Left lung (tissue), 4 donors: ENCODE measurements at regions not wholly inside any gene's neighbourhood (a gene's known extent, or its start where the extent isn't known, plus 50 kb on each side); places are given as distances from the start of the nearest gene placed in this dataset.

Source experiments
- ATAC-seq: fragments of 200-7000 bp; cut with Tn5 transposase; one replicate; pipeline ENCODE4 v1.9.1; 2020; ENCODE audit warnings: moderate library complexity
- DNase-seq, 4 donors: peaks; one replicate each; pipeline ENCODE4 v3.0.0-alpha.2; 2013 to 2020
- H3K27ac ChIP-seq, 2 donors: fragments of 200-600 bp; sonication (generic) in 1 of 2; one replicate each; pipeline versions ENCODE4 v1.5.0 to v1.8.0; 2020 to 2021
- H3K27me3 ChIP-seq, 2 donors: fragments of 200-600 bp; sonication (generic) in 1 of 2; one replicate each; pipeline versions ENCODE4 v1.5.0 to v1.8.0; 2020 to 2021
- H3K36me3 ChIP-seq, 2 donors: fragments of 200-600 bp; sonication (generic) in 1 of 2; one replicate each; pipeline versions ENCODE4 v1.5.0 to v1.8.0; 2020 to 2021
- H3K4me1 ChIP-seq, 2 donors: fragments of 200-600 bp; one replicate each; pipeline ENCODE4 v1.8.0; 2021
- H3K4me3 ChIP-seq, 2 donors: fragments of 200-600 bp; sonication (generic) in 1 of 2; one replicate each; pipeline versions ENCODE4 v1.5.0 to v1.8.0; 2020 to 2021; ENCODE audit warnings: mild to moderate bottlenecking in 1 of 2
- H3K9me3 ChIP-seq, 2 donors: fragments of 200-600 bp; sonication (generic) in 1 of 2; one replicate each; pipeline versions ENCODE4 v1.5.0 to v1.8.0; 2020 to 2021
- CTCF ChIP-seq, 2 donors: fragments of 200-600 bp; sonication (generic) in 1 of 2; IDR thresholded peaks; one replicate each; pipeline versions ENCODE4 v1.5.0 to v1.8.0; 2021; ENCODE audit warnings: antibody characterized with exemption in 2 of 2
- intact Hi-C, 2 donors: fragments of 100-400 bp; cut with DNase I; formaldehyde crosslinking; loops; one replicate each; pipeline versions ENCODE4 v1.11.2 to v1.14.2; 2022
- donor health status: DM: no; HTN: yes; CAD: no.
- donor health status: DM: no; HTN: no; CAD: no.

- no peaks in the 10 kb centered on the region for H3K9me3 ChIP-seq
- no peaks in the 10 kb centered on the region for H3K36me3 ChIP-seq
- no peak for TF ChIP-seq CTCF (IDR thresholded peaks at IDR 0.05)
- ATAC-seq (no peak), DNase-seq (no peak)
- no peak overlapping the region for H3K4me3 ChIP-seq
- intact Hi-C loops: no loop called here
- H3K27ac ChIP-seq: peak overlapping the region in 1 of 2 donors; percentile 31
- peaks cover 0 to 4% of the 10 kb centered on the region in 2 donors for H3K4me1 ChIP-seq
- H3K27me3 ChIP-seq: no peaks in the 10 kb centered on the region
Observed at GRCh38 chr5:96149021-96149420, 187.4 kb upstream of the ELL2 start.

GRCh38 chr5:96148376-96148775, 186.7 kb upstream of the ELL2 start:
- DNase-seq (no peak), ATAC-seq (no peak)
- H3K9me3 ChIP-seq: no peaks in the 10 kb centered on the region
- H3K27ac ChIP-seq: no peak overlapping the region
- H3K4me1 ChIP-seq: peaks cover 0 to 8% of the 10 kb centered on the region in 2 donors
- intact Hi-C loops: no loop called here
- H3K27me3 ChIP-seq: no peaks in the 10 kb centered on the region
- no peaks in the 10 kb centered on the region for H3K36me3 ChIP-seq
- no peak for TF ChIP-seq CTCF (IDR thresholded peaks at IDR 0.05)
- no peak overlapping the region for H3K4me3 ChIP-seq

- Histone ChIP-seq H3K36me3 (no peaks in the 10 kb centered on the region), H3K4me1 (peaks cover 0 to 13% of the 10 kb centered on the region in 2 donors), H3K4me3 (no peak overlapping the region), H3K27me3 (no peaks in the 10 kb centered on the region), H3K27ac (no peak overlapping the region), H3K9me3 (no peaks in the 10 kb centered on the region)
- ATAC-seq (no peak), DNase-seq (no peak)
- TF ChIP-seq CTCF (IDR thresholded peaks at IDR 0.05): no peak
- intact Hi-C loops: no loop called here
Observed at GRCh38 chr5:96147866-96148265, 186.2 kb upstream of the ELL2 start.

GRCh38 chr5:96146675-96147074, 185.0 kb upstream of the ELL2 start:
- no peaks in the 10 kb centered on the region for H3K27me3 ChIP-seq
- no peak overlapping the region for H3K27ac ChIP-seq
- H3K4me3 ChIP-seq: no peak overlapping the region
- H3K4me1 ChIP-seq: peaks cover 0 to 17% of the 10 kb centered on the region in 2 donors
- TF ChIP-seq CTCF (IDR thresholded peaks at IDR 0.05): no peak
- no peaks in the 10 kb centered on the region for H3K36me3 ChIP-seq
- ATAC-seq: peak; percentile 90
- peak in 2 of 4 donors; percentile 8 to 16 for DNase-seq
- intact Hi-C loops: no loop called here
- H3K9me3 ChIP-seq: no peaks in the 10 kb centered on the region

GRCh38 chr5:96144289-96144688, 182.6 kb upstream of the ELL2 start:
- no peak for ATAC-seq
- no peaks in the 10 kb centered on the region for H3K36me3 ChIP-seq
- no peaks in the 10 kb centered on the region for H3K27me3 ChIP-seq
- intact Hi-C loops: no loop called here
- peak in 1 of 4 donors; percentile 32 for DNase-seq
- H3K4me3 ChIP-seq: no peak overlapping the region
- TF ChIP-seq CTCF (IDR thresholded peaks at IDR 0.05): no peak
- H3K9me3 ChIP-seq: no peaks in the 10 kb centered on the region
- peaks cover 0 to 17% of the 10 kb centered on the region in 2 donors for H3K4me1 ChIP-seq
- H3K27ac ChIP-seq: no peak overlapping the region
